ENCODE measurements at regions not wholly inside any gene's neighbourhood (a gene's known extent, or its start where the extent isn't known, plus 50 kb on each side); places are given as distances from the start of the nearest gene placed in this dataset.
"Not testable (repeated sequence)": the region's sequence is repeated elsewhere in the genome, so short reads cannot be mapped to it uniquely, and the experiment has no call there.

DNA sequence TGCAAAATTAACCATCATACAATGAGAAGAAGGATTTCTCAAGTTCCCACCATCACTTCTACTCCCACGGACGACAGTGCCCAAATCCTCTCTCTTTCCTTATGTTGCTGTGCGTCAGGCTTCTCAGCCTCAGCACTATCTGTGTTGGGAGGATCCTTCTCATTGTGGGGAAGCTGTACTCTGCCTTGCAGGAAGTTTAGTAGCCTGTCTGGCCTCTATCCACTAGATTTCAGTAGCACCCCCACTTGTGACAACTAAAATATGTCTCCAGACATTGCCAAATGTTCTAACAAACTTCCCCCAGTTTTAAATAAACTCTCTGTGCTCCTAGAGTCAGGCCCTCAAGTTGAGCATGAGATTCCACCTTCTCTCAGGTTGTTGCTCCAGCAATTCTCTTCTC lies 545.9 kb upstream of the ZFP42 start:
- DNase-seq: no peak

DNA sequence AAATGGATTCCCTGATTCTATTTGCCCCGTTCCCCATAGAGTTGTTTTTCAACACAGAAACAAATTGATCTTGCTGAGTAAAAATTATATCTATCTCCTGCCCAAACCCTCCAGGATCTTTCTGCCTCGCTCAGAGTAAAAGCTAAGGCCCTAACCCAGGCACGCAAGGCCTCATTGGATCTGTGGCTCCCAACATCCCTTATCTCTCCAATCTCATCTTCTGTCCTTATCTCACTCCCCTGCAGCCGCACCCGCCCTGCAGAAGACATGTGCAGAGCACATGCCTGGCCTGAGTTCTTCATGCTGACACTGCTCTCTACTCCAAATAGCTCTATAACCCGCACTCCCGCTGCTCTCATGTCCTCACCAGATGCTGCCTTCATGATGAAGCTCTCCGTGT lies 543.8 kb upstream of the ZFP42 start:
- no peak for DNase-seq

- DNase-seq: no peak
Observed at GRCh38 chr4:187460016-187460415, 535.6 kb upstream of the ZFP42 start.

DNA sequence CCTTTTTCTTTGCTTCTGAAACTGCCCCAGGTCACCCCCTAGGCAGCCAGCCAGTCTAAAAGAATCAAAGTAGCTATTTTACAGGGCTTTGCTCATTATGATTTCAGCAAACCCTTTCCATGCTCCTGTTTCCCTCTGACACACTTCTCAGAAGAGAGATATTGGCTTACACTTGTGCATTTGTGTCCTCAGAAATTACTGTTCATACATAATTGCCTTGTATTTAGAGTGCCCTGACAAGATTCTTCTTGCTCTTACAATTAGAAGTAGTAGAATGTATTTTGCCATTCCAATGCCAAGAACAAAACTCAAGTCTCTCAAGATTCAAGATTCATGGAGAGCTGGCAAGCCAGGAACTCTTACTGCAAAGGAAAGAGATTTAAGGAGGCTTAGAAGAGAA lies 531.0 kb upstream of the ZFP42 start:
- DNase-seq: no peak

- DNase-seq: no peak
Observed at GRCh38 chr4:187467224-187467623, 528.3 kb upstream of the ZFP42 start.

DNA sequence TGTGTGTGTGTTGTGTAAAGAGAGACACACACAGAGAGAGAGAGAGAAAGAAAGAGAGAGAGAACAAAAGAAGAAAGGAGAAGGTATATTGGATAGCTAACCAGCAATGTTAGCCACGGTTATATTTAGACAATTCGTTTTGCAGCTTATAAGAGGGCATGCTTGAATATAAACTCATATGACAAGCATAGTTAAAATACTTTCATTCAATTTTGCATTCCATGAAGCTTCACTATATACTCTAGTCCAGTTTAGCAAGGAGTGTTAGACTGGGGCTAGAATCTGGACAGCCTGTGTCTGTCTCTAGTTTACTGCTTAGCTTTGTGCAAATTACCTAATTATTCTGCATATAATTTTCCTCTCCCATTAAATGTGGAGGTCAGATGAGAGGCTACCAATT lies 525.9 kb upstream of the ZFP42 start:
- no peak for DNase-seq

- DNase-seq: no peak
Observed at GRCh38 chr4:187470061-187470460, 525.5 kb upstream of the ZFP42 start.

- no peak for DNase-seq
Observed at GRCh38 chr4:187474238-187474637, 521.3 kb upstream of the ZFP42 start.

DNA sequence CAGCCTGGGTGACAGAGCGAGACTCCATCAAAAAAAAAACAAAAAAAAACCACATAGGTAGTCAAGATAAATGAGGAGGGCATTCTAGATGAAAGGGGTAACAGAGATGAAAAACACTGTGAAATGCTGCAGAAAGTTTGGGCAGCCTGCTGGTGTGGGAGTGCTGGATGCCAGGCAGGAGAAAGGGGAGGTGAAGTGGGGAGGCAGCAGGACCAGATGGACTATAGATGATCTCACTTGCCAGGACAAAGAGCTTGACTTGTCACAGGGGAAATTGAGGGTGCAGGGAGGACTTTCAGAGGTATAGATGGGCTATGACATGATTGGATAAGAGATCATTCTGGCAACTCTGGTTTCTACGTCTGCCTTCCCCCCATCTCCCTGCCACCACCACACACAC lies 519.7 kb upstream of the ZFP42 start:
- DNase-seq: no peak

- no peak for DNase-seq
Observed at GRCh38 chr4:187477224-187477623, 518.3 kb upstream of the ZFP42 start.

- no peak for DNase-seq
Observed at GRCh38 chr4:187478292-187479140, 517.1 kb upstream of the ZFP42 start.

- DNase-seq: no peak
Observed at GRCh38 chr4:187479511-187479910, 516.1 kb upstream of the ZFP42 start.

DNA sequence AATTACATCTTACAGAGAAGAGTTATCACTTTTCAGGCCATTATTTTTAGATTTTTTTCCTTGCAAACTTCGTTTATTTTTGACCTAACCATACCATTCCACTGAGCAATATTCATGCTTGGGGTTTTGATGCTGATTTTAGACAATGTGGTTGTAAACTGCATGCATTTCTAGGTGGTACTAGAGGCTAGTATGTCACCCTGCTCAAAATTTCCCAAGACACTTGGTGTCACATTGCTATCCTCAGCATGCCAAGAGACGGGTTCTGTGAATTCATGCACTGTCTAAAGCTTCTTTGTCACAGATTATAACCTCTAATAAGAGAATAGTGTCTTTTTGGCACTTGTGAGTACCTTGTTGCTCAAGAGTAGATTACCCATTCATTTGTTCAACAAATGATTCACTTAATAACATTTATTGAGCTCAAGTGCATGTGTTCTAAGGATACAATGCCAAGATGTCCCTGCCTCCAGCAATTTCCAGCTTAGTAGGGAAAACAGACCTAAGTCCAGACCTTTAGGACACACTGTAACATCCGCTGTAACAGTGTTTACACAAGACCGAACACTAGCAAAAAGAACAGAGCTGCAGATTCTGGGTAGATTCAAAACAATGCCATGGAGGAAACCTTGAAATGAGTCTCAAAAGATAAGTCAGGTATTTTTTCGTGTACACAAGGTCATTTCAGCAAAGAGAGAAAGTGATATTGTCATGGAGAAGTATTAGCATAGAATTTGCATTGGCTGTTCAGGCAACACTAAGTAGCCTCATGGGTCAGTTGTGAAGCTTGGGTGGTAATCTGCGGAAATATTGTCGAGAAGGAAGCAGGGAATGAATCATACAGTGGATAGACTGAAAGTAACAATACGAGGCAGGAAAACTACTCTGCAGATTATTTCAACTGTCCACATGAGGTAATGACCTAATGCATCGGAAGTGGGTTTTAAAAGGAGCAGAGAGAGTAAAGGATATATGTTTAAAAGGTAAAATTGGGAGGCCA lies 515.1 kb upstream of the ZFP42 start:
- no peak for DNase-seq

DNA sequence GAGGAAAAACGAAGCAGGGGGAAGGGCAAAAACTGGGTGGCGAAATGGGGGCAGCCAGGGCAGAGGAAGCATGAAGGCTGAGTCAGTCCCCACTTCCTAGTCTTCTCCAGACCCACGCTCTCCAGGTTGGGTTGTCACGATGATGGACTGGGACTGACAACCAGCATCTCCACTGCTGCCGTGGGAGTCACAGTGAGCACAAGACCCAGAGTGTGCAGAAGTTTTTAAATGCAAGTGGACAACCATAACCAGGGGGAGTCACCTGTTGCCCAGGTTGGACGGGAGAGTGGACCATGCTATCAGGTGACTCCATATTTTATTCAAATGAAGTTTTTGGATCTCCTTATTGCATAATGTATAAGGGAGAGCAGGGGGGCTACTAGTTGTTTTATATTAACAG lies 511.4 kb upstream of the ZFP42 start:
- no peak for DNase-seq

DNA sequence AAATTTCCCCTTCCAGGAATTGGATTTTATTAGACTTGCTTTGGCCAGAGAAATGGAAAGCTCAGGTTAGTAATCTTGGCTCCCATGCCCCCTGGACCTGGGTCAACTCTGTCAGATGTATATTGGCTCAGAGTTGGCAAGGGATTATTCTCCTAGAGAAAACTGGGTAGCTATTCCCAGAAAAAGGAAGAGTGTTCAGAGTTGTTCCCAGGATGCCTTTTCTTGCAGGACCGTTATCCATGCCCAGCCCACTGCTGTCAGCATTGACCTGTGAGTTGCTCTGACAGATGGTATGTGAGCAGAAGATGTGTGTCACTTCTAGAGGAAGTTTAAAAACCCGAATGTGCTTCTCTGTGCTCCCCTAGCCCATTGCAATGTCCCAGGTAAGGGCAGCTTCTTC lies 509.9 kb upstream of the ZFP42 start:
- no peak for DNase-seq

GRCh38 chr4:187491286-187491685 lies 504.3 kb upstream of the ZFP42 start:
- no peak for DNase-seq

DNA sequence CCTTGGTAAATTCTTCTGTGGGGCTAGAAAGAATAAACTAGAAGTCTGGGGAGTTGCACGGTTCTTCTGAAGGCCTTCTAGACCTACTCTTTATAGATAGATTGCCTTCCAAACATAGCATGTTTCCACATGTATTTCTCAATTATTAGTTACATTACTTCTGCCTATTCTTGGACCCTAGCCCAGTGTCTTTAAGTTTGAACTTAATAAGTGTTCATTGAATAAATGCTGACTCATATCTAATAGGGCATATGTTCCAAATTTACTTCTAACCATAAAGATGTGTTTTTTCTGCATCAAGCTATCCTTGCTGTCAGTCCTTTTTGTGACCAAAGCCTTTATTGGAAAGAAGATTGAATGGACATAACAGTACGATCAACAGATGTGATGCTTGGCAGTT lies 503.6 kb upstream of the ZFP42 start:
- no peak for DNase-seq

DNA sequence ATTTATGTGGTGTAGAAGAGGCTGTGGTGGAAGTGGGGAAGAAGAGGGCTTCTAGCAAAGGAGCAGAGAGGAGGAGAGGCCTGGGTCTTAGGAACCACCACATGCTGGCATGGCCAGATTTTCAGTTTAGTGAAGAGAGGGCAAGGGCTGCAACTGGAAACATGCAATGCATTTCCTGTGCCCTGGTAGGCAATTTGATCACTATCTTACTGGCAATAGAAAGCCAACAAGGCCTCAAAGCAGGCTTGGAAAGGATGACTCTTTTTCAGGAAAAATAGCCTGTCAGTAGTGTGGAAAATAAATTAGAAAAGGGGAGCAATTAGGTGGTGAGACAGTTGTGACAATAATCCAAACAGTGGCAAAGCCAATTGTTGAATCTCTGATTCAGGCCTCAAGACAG lies 501.9 kb upstream of the ZFP42 start:
- DNase-seq: no peak

DNA sequence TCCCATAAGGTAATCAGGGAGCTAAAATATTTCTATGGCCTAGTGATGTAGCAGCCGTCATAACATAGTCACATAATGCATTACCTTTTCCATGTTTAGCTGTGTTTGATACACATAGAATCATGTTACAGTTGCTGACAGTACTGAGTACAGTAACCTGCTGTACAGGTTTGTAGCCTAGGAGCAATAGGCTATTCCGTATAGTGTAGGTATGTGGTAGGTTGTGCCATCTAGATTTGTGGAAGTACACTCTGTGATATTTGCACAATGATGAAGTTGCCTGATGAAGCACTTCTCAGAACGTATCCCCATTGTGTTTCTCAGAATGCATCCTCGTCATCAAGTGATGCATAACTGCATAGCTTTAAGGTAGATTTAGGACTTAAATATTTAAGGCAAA lies 495.6 kb upstream of the ZFP42 start:
- DNase-seq: no peak

- no peak for DNase-seq
Observed at GRCh38 chr4:187500796-187501195, 494.8 kb upstream of the ZFP42 start.

DNA sequence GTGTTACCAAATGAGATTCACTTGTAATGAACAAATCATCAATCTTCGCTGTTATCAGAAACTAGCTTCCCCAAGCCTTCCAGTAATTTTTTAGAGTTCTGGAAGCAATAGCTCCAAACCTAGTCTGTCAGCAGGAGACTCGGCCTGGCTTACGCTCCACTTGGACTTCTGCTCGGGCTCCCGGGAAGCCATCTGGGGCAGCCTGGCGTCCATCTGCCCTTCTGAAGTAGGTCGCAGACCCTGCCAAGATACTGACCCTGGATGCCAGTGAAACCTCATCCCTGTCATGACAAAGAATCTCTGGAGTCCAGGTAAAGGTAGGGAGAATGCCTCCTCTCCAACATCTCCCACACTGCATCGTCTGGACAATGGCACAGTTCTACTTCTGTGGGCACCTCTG lies 493.8 kb upstream of the ZFP42 start:
- no peak for DNase-seq

DNA sequence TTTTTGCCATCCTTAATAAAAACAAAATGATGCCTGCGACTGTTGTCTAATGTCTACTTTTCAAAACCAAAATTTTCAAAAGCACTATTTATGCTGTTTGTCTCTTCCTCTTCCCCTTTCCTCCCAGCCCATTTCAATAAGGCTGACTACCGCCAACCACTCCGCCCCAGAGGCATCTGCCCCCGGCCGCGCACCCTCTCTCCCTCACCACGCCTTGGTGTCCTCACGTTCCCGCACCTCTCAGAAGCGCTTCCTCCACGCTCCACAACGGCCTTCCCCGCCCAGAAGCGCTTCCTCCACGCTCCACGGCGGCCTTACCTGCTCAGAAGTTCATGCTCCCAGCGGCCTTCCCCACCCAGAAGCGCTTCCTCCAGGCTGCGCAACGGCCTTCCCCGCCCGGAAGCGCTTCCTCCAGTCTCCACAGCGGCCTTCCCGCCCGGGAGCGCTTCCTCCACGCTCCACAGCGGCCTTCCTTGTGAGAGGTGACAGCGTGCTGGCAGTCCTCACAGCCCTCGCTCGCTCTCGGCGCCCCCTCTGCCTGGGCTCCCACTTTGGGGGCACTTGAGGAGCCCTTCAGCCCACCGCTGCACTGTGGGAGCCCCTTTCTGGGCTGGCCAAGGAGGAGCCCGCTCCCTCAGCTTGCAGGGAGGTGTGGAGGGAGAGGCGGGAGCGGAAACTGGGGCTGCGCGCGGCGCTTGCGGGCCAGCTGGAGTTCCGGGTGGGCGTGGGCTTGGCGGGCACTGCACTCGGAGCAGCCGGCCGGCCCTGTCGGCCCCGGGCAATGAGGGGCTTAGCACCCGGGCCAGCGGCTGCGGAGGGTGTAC lies 490.4 kb upstream of the ZFP42 start:
- DNase-seq: no peak

DNA sequence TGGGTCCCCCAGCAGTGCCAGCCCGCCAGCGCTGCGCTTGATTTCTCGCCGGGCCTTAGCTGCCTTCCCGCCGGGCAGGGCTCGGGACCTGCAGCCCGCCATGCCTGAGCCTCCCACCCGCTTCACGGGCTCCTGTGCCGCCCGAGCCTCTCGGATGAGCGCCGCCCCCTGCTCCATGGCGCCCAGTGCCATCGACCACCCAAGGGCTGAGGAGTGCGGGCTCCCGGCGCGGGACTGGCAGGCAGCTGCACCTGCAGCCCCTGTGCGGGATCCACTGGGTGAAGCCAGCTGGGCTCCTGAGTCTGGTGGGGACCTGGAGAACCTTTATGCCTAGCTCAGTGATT lies 489.8 kb upstream of the ZFP42 start:
- not testable (repeated sequence) for DNase-seq

Data from NCI-H2081 (cell line).